OCI-LY3 (cell line): ENCODE measurements at regions not wholly inside any gene's neighbourhood (a gene's known extent, or its start where the extent isn't known, plus 50 kb on each side); places are given as distances from the start of the nearest gene placed in this dataset.

Source experiments
- H2AFZ ChIP-seq: fragments of 200-600, 300-600 bp; shearing (Covaris generic); 2 replicates; pipeline ENCODE4 v1.6.0; 2014; ENCODE audit warnings: antibody characterized with exemption, low read depth, low read length
- H3K27ac ChIP-seq: fragments of 200-600, 300-600 bp; sonication (generic); 2 replicates; pipeline ENCODE4 v1.5.1; 2014; ENCODE audit warnings: mild to moderate bottlenecking, low read length, moderate library complexity, mixed read lengths
- H3K27me3 ChIP-seq: fragments of 200-600, 300-600 bp; sonication (generic); 2 replicates; pipeline ENCODE4 v1.6.1; 2014; ENCODE audit warnings: low read depth, low read length, mixed read lengths
- H3K36me3 ChIP-seq: fragments of 200-600, 300-600 bp; sonication (generic); replicated peaks from 2 replicates; pipeline ENCODE3; 2014; ENCODE audit warnings: low read depth, low read length, mixed read lengths
- H3K4me1 ChIP-seq: fragments of 300-600, 200-600 bp; sonication (generic); 2 replicates; pipeline ENCODE4 v1.6.1; 2014; ENCODE audit warnings: low read length, mixed read lengths
- H3K4me2 ChIP-seq: fragments of 200-600, 300-600 bp; sonication (generic); 2 replicates; pipeline ENCODE4 v1.6.1; 2014; ENCODE audit warnings: low read length, mixed read lengths
- H3K4me3 ChIP-seq: fragments of 300-600, 200-600 bp; sonication (generic); 2 replicates; pipeline ENCODE4 v1.5.1; 2014; ENCODE audit warnings: antibody characterized with exemption, mild to moderate bottlenecking, low read length, moderate library complexity
- H3K79me2 ChIP-seq: fragments of 300-600, 200-600 bp; shearing (Covaris generic); 2 replicates; pipeline ENCODE4 v1.6.1; 2014; ENCODE audit warnings: mild to moderate bottlenecking, low read length, mixed read lengths
- H3K9ac ChIP-seq: fragments of 300-600, 200-600 bp; shearing (Covaris generic); 2 replicates; pipeline ENCODE4 v1.6.0; 2014; ENCODE audit warnings: mild to moderate bottlenecking, low read length, moderate library complexity
- H3K9me3 ChIP-seq: fragments of 200-600, 300-600 bp; shearing (Covaris generic); 2 replicates; pipeline ENCODE4 v1.6.1; 2014; ENCODE audit warnings: low read length, mixed read lengths; ENCODE audit not compliant: insufficient read depth
- H4K20me1 ChIP-seq: fragments of 200-600, 300-600 bp; sonication (generic); 2 replicates; pipeline ENCODE4 v1.6.1; 2016; ENCODE audit warnings: low read length, mixed read lengths; ENCODE audit not compliant: insufficient read depth
- CTCF ChIP-seq: fragments of 200-600, 300-600 bp; sonication (generic); IDR thresholded peaks from 2 replicates; pipeline ENCODE4 v1.5.1; 2014; ENCODE audit warnings: antibody characterized with exemption, low read length, low read depth
- EZH2phosphoT487 ChIP-seq: fragments of 200-600 bp; shearing (Covaris generic); IDR thresholded peaks from 2 replicates; pipeline ENCODE4 v1.6.1; 2018; ENCODE audit warnings: antibody characterized with exemption, mixed run types, low read depth

DNA sequence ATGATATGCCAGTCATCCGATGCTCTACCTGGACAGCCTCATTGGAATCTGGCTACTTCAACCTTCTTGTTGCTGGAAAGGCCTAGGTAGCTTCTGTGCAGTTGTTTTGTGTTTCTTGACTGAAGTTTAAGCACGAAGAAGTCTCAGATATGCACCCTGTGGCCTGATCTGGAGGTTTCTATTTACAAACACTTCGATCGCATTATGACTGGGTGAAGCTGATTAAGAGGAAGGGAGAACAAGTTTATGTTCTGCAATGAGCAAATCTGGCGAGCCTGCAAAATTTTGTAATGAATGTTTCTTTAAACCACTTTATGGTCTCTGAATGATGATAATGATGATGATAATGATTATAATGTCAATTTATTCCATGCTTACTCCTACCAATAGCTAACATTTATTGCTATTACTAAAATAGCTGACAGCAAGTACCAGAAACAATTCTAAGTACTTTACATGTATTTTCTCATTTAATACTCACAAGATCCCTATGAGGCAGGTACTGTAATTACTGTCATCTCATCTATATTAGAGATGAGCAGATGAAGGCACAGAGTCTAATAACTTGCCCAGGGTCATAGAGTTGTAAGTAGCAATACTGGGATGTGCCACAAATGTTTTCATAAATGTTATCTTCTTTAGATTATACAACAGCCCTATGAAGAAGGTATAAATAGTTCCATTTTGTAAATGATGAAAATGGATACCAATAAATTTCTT lies 126.1 kb upstream of the UST start:
- Histone ChIP-seq H4K20me1 (no peaks in the 10 kb centered on the region), H3K27ac (peak overlapping the region; percentile 65), H2AFZ (no peak overlapping the region), H3K9ac (peak overlapping the region; percentile 17; the same call in 1 of the 2 replicates), H3K4me3 (peak overlapping the region; percentile 32; the same call in 1 of the 2 replicates), H3K27me3 (peaks cover 3% of the 10 kb centered on the region; the same call in 1 of the 2 replicates), H3K9me3 (no peaks in the 10 kb centered on the region), H3K36me3 (no peaks in the 10 kb centered on the region), H3K4me2 (peak overlapping the region; percentile 78), H3K4me1 (peaks cover 37% of the 10 kb centered on the region), H3K79me2 (no peaks in the 10 kb centered on the region)
- TF ChIP-seq EZH2phosphoT487 (no peak), CTCF (no peak)

DNA sequence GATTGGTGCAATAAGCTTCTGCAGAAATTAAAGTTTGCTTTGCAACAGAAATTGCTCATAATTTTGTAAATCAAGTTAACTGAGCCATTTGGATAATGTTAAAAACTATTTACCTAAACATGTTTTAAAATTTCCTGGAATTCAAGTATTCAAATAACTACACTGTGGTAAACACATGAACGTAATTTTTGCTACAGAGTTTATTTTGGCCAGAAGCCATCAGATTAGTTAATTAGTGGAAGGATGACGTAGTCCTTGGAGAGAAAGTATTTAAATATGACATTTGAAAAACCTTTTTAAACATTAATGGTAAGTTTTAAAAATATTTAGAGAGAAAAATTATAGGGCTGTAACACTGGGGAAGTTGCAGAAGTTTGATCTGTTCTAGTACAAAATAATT lies 121.2 kb upstream of the UST start:
- H3K27ac ChIP-seq = no peak overlapping the region
- no peaks in the 10 kb centered on the region for H4K20me1 ChIP-seq
- no peak overlapping the region for H2AFZ ChIP-seq
- H3K79me2 ChIP-seq = no peaks in the 10 kb centered on the region
- H3K9me3 ChIP-seq = no peaks in the 10 kb centered on the region
- H3K36me3 ChIP-seq = no peaks in the 10 kb centered on the region
- H3K4me2 ChIP-seq = no peak overlapping the region
- H3K9ac ChIP-seq = no peak overlapping the region
- H3K4me1 ChIP-seq = peaks cover 46% of the 10 kb centered on the region
- no peak for TF ChIP-seq CTCF
- TF ChIP-seq EZH2phosphoT487 = no peak
- no peaks in the 10 kb centered on the region for H3K27me3 ChIP-seq
- no peak overlapping the region for H3K4me3 ChIP-seq

DNA sequence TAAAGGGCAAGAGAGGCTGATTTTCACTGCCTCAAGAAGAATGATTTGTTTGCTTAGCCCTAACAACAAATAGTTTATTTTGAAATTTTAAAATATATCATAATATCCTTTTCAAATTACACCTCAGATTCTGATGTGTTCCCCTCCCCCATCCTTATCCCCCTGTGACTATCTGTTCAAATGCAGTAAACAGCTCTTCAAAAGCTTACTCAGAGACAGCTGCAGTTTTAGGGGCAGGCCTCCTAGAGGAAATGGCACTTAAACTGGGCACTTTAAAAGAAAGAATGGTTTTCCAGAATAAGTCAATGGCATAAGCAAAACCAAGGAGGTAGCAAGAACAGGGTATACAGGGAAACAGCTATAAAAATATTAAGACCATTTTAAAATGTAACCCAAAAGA lies 118.6 kb upstream of the UST start:
- TF ChIP-seq CTCF (no peak), EZH2phosphoT487 (no peak)
- H4K20me1 ChIP-seq = no peaks in the 10 kb centered on the region
- H3K79me2 ChIP-seq = no peaks in the 10 kb centered on the region
- H2AFZ ChIP-seq = no peak overlapping the region
- H3K9me3 ChIP-seq = no peaks in the 10 kb centered on the region
- H3K4me2 ChIP-seq = no peak overlapping the region
- H3K27me3 ChIP-seq = no peaks in the 10 kb centered on the region
- no peak overlapping the region for H3K9ac ChIP-seq
- H3K36me3 ChIP-seq = no peaks in the 10 kb centered on the region
- no peak overlapping the region for H3K4me3 ChIP-seq
- no peak overlapping the region for H3K27ac ChIP-seq
- H3K4me1 ChIP-seq = peaks cover 36% of the 10 kb centered on the region

DNA sequence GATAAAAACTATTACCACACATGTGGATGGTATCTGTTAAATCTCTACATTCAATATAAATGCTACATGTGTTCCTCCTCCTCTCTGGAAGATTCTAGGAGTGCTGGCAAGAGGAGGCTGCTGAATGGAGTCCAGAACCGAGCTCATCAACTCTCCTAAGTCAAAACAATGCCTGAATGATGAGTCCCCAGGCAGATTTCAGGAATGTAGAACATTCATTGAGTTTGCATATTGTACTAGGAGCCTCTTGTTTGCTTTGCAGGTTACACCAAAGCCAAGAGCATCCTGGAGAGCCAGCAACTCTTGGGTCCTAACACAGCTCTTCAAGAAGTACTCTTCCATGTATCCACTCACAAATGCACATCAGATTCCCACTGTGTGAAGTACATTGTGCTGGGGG lies 117.6 kb upstream of the UST start:
- peak overlapping the region; percentile 37 for H3K4me3 ChIP-seq
- H3K36me3 ChIP-seq = no peaks in the 10 kb centered on the region
- H3K4me1 ChIP-seq = peaks cover 31% of the 10 kb centered on the region
- H3K9me3 ChIP-seq = no peaks in the 10 kb centered on the region
- H3K79me2 ChIP-seq = no peaks in the 10 kb centered on the region
- no peaks in the 10 kb centered on the region for H4K20me1 ChIP-seq
- H3K9ac ChIP-seq = no peak overlapping the region
- no peak overlapping the region for H2AFZ ChIP-seq
- H3K27me3 ChIP-seq = no peaks in the 10 kb centered on the region
- TF ChIP-seq EZH2phosphoT487 = no peak
- no peak for TF ChIP-seq CTCF
- H3K27ac ChIP-seq = peak overlapping the region; percentile 19; the same call in 1 of the 2 replicates
- H3K4me2 ChIP-seq = peak overlapping the region; percentile 73
